ENCODE measurements at regions not wholly inside any gene's neighbourhood (a gene's known extent, or its start where the extent isn't known, plus 50 kb on each side); places are given as distances from the start of the nearest gene placed in this dataset.

DNA sequence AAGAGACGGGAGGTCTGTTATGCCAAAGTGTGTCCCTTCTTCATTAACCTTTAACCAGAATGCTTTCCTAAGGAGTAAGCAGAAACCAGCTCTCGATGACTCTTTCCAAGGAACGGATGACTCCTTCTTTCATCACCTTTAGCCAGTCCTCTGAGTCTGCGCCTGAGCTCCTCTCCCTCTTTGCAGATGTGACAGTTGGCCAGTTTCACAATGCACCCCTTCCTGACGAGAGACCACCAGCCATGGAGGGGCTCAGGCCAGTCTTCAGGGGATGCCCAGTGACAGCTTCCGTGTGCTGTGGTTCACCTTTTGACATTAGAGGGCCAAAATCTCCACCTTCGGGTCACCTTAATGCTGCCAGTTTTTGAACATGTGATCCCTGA, 826.1 kb downstream of the TBC1D22A start:
- DNase-seq (ENCODE audit: low read depth): no peak

DNA sequence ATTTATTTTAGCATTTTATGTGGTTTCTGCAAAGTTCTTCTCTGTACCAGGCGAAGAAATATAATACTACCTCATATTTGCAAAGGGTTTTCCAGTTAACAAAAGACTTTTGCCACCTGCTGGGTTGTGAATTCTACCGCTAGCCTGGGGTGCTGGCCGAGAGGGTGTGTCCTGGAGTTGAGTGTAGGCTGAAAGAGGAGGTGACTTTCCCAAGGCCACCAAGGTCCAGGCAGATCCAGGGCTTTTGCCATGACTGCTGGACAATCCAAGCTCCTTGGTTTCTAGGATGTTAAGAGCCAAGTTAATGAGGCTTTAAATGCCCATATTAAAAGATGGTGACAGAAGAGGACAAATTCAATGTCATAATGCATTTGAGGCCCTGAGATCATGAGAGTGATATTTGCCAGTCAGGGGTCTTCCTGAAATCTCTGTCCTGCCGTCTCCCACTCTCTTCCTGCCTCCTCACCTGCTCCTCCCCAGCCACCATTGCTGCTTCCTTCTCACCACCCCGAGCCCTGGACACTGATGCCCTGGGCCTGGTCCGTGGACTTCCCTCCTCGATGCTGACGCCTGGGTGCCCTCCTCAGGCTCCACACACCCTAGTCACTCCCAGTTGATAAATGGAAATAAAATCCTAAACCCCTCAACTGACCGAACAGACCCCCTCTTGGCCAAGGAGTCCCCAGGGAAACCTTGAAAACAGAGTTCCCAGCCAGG, 825.6 kb downstream of the TBC1D22A start:
- DNase-seq (ENCODE audit: low read depth): no peak

DNA sequence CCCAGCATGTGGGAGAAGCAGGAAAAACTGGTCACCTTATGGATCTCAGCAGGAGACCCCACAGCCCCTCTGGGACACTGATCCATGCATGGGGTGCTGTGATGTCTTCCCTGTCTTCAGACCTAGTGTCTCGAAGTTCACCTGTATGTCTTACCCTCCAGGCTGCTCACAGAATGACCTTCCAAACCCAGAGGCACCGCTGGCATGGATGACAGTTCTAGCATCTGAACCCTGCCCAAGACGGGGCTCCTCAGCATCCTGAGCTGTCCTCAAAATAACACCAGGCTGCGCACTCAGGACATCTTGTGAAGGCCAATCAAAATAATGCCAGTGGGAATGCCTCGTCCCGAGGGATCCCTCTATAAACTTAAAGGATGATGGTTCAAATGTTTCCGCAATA, 824.9 kb downstream of the TBC1D22A start:
- DNase-seq (ENCODE audit: low read depth): no peak

DNA sequence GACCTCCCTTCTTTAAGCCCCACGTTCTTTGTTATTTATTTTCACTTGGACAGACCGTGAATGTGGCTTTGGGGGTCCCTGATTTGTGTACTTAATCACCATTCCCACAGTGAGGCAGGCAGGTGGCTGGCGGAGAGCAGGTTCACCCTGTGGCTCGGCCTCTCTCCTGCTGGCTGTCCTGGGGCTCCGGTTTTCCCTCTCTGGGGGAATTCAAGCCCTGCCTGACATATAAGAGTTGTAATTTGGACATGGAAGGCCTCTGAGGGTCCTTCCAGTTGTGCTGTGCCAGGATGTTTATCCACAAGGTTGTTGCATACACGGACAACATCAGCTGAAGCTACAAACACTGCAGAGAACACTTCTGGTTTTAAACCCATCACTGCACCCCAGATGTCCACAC, 824.5 kb downstream of the TBC1D22A start:
- DNase-seq (ENCODE audit: low read depth): no peak

DNA sequence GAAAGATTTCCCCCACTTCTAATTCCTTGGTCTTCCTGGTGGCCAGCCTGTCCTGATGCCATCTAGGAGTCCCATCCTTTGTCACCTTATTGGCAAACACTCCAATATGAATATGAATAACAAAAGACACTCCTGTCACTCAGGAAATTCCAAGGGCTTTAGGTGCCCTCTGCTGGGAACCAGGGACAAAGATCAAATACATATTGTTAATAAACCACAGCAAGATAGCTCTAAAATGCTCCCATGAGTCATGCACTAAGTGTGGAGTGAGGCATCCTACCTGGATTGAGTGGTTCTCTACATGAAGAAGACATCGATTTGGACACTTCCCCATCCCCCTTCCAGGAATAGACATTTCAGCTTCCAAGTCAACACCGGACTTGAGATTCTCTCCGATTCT, 823.6 kb downstream of the TBC1D22A start:
- no peak for DNase-seq (ENCODE audit: low read depth)

DNA sequence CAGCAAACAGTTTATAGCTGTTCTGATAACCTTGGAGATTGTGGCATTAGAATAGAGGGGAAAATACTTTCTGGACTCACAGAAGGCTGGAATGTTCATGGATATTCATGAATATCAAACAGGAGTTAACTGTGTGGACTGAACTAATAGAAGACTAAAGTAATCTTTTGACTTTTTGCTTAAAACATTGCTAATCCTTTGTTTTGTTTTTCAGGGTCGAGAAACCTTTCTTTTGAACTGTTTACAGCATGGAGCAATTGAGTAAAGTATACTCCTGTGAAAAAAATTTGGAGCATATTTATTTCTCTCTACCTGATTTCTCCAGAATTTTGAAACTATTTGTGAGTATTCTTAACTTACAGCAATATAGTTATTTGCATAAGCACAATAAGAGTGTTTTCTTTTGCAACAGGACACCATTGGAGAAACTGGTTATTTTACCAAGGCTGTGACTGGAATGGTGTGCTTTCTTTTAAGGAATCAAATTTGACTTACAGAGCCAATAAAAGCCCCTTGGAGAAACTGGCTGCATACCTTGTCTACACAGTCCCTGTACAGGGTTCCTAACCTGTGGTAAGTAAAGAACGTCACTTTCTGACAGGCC, 821.6 kb downstream of the TBC1D22A start:
- DNase-seq (ENCODE audit: low read depth): no peak

DNA sequence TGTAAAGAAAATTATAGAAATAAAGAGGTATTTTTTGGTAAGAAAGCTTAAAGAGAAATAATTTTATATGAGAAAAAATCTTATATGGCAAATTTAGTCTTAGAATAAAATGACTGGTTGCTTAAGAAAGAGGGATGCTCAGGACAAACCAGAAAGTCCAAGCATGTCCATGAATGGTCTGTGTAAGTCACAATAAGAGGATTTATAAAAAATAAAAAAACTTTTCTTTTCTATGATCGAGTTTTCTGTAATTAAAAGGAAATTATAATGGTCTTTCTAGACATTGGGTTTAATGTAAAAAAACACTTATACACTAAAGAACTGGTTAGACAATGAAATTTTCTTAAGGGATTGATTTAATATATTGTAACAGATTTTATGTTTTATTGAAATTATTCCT, 819.6 kb downstream of the TBC1D22A start:
- no peak for DNase-seq (ENCODE audit: low read depth)

DNA sequence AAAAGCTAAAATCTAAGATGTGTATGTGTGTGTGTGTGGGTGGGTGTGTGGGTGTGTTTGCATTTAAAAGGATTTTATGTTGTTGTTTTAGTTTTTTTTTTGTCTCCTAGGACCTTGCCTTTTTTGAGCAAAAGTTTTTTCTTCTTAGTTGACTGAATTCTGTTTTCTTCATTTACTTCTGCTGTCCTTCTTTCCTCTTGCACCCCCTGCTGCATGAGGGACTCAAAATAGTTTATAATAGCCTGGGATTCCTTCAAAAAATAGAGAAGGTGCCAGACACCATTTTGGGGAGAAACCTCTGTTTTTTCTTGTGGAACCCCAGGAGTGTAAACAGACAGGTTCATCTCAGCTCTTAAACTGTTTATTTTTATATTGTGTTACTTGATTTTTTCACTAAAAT, 817.7 kb downstream of the TBC1D22A start:
- no peak for DNase-seq (ENCODE audit: low read depth)

DNA sequence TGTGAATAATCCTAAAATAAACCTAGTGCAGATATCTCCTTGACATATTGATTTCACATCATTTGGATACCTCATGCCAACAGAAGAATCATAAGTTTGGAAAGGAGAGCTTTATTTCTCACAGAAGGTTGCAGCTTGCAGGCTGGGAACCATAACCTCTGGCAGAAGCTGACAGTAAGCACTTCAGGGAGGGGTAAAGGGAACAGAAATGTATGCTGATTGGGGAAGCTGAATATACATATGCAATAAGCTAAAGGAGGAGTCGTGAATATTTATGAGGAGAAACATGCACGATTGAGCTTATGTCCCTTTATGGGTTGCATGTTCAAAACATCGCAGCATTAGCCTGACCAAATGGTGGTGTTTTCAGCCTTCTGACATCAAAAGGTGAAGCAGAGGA, 814.5 kb downstream of the TBC1D22A start:
- DNase-seq (ENCODE audit: low read depth): no peak

DNA sequence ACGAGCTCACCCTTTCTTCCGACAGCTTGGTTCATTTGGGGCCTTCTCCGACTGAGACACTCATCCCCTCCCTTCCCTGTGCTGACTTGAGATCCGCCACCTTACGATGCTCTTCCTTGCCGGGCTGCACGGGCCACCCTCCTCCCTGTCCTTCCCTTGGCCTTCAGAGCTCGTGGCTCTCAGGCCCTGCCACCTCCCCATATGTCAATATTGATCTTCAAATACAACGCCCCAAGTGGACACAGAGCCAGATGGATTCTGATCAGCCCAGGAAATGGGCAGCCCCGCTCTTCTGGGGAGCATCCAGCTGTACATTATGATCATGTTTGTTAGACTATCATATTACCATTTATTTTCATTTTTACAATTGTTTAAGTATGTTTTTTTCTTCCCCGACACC, 812.8 kb downstream of the TBC1D22A start:
- DNase-seq (ENCODE audit: low read depth): no peak

DNA sequence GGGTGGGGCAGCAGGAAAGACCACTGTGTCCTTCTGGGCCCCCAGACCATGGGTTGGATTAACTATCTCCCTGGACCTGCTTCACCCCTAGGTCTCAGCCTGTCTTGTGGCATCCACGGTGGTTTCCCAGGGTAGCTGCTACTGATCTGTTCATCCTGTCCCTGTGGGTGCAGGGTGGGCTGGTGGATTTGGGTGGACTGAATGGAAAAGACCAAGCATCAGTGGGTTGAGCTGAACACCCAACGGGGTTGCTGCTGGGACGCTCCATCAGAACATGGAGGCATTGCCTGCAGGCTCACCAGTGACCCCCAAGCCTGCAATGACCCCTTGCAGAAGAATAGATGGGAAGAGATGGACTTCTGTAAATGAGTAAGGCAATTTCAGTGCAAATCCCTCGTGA, 812.1 kb downstream of the TBC1D22A start:
- DNase-seq (ENCODE audit: low read depth): no peak

DNA sequence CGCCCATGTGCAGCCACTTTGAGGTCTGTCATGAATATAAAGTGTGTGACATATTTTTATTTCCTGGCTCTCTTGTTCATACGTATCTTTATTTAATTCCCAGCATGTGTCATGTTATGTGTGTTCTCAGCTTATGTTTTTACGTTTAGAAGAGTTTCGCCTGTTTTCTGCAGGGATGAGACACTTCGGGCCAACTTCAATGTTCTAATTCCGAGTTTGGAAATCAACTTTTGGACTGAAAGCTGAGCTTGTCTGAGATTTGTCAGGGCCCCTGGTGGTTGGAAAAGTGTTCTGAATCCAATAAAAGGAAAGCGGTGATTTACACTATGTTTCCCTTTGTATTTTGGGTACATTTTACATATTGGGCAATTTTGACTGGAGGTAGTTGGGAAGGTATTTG, 810.7 kb downstream of the TBC1D22A start:
- no peak for DNase-seq (ENCODE audit: low read depth)

DNA sequence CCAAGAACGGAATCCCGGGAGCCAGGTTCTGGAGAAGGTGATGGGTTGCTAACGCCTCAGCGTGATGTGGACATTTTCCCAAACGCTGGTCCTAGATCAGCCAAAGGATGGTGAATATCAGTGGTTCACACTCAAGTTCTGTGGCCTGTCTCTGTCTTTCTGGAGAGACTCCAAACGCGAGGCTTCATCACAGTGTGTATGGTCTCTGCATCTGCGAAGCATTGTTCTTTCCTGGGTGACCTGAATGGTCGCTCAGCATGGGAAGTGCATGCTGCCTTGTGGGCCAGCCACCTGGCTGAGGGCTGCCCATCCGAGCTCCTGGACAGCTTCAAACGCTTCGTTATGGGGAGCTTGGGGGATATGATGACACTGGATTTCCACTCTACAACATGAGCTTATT, 810.0 kb downstream of the TBC1D22A start:
- no peak for DNase-seq (ENCODE audit: low read depth)

DNA sequence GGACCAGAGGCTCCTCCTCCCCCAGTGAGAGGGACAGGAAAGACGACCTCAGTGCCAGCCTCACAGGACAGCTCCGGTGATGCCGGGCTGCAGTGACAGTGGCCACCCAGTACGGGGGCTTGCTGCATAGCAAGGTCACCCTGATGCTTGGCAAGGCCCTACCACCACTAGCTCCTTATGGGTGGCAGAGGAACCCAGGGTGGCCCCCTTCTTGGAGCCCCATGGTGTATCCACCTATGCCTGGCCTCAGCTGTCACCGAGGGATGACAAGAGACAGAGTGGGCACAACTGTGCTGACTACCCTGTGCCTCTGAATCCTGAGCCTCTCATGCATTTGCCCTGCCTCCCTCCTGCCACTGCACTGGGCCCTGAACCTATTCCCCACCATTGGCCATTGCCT, 809.2 kb downstream of the TBC1D22A start:
- no peak for DNase-seq (ENCODE audit: low read depth)

DNA sequence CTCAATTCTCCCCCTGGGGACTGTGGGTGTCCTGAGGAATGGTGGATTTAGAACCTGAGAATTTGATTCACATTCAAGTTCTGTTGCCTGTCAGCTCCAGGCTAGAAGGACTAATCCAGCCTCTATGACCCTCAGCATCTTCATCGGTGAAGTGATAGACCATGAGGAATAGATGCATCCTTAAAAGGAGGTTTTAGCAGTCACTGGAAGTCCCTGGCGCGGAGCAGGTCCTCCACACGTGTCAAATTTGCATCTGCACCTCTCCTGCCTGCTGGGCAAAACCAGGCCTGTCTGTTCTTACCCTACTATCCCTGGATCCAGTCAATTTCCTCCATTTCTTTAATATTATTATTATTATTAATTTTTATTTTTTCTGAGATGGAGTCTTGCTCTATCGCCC, 808.4 kb downstream of the TBC1D22A start:
- no peak for DNase-seq (ENCODE audit: low read depth)

DNA sequence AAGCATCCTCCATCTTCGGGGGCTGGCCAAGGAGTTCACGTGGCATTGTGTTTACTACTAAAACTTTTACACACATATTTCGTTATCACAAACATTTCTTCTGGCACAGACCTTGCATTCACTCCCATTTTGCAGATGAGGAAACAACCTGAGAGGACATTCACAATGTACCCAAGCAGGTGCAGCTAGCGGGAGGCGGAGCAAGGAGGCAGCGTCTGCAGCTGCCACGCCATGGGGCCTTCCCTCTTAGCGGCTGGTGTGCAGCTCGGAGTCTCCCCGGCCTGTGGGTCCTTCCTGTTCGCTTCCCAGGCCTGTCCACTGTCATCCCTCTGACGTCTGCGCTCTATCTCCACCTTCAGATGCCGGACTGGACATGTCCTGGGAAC, 807.8 kb downstream of the TBC1D22A start:
- no peak for DNase-seq (ENCODE audit: low read depth)

DNA sequence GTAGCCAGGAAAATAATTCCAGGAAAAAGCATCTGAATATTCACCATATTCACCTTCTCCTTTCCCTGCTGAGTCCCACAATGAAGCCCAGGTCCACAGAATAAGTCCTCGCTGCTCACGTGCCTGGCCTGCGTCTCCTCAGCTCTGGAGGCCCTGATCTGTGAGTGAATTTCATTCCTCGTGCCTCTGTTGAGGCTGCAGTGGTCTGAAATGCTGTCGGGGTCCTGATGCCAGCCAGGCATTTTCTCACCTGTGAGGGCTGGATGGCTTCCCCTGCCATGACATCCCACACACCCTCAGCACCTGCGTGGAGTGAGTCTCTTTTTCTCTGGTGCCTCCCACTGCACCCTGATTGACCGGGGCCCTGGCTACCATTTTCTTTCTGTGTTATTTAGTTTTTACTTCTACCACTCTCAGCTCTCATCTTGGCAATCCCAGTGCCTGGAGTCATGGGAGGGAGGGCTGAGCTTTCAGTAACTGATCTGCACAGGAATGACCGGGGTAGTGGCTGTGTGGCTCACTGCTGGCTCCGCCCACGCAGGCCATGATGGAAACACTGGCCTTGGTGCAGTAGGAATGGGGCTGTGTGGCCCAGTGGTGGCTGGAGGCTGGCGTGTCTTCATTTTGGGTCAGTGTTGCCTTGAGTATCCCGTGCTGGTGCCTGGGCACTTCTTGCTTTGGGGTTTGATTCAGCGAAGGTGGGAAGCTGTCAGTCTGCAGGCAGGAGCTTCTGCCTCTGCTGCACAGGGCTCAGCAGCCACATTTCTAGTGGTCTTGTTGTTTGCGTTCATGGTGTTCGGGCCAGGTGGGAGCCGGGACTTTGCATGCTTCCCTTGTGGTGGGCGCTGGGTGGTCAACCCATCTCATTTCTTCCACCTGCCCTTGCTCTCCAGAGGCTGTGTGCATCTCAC, 807.2 kb downstream of the TBC1D22A start:
- DNase-seq (ENCODE audit: low read depth): no peak

DNA sequence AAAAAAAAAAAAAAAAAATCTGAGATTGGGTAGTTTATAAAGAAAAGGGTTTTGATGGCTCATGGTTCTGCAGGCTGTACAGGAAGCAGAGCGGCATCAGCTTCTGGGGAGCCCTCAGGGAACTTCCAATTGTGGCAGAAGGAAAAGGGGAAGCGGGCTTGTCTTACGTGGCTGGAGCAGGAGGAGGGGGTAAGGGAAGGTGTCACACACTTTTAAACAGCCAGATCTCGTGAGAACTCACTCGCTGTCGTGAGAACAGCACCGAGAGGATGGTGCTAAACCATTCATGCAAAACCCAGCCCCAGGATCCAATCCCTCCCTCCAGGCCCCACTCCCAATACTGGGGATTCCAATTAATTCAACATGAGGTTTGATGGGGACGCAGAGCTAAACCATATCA, 806.2 kb downstream of the TBC1D22A start:
- DNase-seq (ENCODE audit: low read depth): no peak

DNA sequence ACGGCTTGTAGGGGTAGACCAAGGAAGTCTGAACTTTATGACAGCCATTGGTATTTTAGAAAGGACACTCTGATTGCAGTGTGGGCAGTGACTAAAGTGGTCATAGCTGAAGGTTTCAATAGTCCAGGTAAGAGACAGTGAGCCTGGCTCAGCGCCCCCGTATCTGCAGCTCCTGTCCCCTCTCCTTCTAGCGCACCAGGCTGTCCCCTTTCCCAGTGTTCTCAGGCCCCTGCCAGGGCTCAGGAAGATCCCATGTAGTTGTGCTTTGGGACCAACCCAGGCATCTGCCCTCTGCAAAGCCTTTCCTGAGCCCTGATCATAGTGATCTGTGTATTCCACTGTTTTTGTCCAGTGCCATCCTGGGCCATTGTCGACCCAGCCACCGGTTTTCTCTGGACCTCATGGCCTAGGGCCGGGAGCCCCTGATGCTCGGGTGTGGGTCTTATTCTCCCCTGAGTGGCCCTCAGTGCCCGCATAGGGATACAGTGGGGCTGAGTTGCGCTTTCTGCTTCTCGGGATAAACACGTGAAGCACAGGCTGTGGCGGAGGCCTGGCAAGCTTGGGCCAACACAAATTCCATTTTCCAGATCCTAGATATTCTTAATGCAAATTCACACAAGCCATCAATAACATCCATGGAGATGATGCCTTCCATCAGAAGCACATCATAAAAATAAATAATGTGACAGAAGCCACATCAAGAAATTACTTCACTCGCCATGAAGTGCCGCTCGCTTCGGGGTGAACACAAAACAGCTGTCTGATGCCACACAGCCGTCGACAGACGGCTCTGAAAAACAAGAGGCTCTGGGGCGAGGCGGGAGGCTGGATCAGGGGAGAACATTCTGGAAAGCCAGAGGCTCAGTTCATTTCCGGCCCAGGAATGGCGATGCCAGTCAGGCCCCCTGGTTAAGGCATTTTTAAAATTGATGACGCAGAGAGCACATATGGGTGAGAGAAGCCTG, 805.0 kb downstream of the TBC1D22A start:
- no peak for DNase-seq (ENCODE audit: low read depth)

DNA sequence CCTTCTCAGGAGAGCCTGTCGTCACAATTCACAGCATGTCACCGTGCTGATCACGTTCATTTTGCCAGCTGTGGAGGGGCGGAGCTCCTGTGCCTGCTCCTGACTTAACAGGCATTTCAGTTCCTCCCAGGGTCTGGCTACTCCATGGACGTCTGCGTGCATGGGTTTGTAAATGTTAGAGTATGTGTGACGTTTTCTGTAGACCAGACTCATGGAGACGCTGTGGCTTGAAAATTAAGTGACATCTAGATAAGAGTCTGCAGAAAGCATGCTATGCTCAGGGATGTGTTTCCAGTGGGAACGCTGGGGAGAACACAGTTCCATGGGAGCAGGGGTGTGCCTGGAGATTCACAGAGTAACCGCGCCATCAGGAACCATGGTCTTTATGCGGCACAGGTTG, 804.0 kb downstream of the TBC1D22A start:
- no peak for DNase-seq (ENCODE audit: low read depth)

DNA sequence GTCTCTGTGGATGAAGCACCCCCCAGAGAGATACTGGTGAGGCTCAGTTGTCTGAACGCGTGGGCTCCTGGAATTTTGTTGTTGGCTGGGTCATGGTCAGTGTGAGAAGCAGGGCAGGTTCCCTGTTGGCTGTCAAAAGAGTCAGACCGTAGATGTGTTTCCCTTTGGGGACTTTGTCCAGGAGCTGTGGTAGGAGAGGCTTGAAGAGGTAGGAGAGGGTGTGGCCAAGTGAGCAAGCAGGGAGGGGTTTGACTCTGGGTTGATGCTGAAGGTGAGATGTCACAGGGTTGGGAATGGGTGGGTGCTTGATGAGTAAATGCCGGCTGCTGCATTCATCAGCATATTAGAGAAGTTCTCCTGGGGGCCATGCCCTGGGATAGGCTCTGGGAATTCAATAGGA, 803.2 kb downstream of the TBC1D22A start:
- DNase-seq (ENCODE audit: low read depth): no peak
